ENCODE measurements at regions not wholly inside any gene's neighbourhood (a gene's known extent, or its start where the extent isn't known, plus 50 kb on each side); places are given as distances from the start of the nearest gene placed in this dataset.
A peak's percentile ranks its signal among the peaks of the same experiment; 100 is the strongest.

DNA sequence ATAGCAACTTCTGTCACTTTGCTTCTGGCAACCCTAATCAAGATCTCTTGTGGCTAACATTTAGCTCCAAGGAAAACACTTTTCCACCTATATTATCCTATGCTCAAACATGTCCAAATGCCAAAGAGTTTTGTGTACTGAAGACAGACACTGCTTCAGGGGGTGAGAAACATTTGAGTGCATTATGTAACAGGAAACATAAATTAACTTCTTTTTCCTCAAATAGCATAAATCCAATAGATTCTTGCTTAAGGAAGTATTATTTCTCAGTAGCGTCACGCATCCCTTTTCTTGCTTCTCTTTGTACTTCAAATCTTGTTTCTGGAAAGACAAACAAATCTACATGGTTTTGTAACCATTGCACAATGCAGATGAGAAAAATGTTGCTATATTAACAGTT is 839.1 kb downstream of the GLUD2 start:
- TF ChIP-seq, protein P1, sequence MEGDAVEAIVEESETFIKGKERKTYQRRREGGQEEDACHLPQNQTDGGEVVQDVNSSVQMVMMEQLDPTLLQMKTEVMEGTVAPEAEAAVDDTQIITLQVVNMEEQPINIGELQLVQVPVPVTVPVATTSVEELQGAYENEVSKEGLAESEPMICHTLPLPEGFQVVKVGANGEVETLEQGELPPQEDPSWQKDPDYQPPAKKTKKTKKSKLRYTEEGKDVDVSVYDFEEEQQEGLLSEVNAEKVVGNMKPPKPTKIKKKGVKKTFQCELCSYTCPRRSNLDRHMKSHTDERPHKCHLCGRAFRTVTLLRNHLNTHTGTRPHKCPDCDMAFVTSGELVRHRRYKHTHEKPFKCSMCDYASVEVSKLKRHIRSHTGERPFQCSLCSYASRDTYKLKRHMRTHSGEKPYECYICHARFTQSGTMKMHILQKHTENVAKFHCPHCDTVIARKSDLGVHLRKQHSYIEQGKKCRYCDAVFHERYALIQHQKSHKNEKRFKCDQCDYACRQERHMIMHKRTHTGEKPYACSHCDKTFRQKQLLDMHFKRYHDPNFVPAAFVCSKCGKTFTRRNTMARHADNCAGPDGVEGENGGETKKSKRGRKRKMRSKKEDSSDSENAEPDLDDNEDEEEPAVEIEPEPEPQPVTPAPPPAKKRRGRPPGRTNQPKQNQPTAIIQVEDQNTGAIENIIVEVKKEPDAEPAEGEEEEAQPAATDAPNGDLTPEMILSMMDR (IDR thresholded peaks at IDR 0.05; ENCODE audit: low read depth, low read length): no peak
- DNase-seq (ENCODE audit: low read depth in 2 of 2): no peak

DNA sequence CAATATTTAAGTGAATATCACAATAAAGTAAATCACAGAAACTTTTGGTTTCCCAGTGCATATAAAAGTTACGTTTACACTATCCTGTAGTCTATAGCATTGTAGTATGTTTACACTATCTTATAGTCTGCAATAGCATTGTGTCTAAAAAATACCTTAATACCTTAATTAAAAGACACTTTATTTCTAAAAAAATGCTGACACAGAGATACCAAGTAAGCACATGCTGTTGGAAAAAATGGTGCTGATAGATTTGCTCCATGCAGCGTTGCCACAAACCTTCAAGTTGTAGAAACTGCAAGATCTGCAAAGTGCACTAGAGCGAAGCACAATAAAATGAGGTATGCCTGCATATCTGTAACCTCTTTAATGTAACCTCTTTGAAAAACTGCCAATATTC is 847.3 kb downstream of the GLUD2 start:
- DNase-seq (ENCODE audit: low read depth in 2 of 2): no peak

More for the DNA sequence above, 839.1 kb downstream of the GLUD2 start:
- no peak overlapping the region for H3K4me3 ChIP-seq (replicated peaks in 1 of 2; ENCODE audit: low read depth in 2 of 2, low read length in 2 of 2)

DNA sequence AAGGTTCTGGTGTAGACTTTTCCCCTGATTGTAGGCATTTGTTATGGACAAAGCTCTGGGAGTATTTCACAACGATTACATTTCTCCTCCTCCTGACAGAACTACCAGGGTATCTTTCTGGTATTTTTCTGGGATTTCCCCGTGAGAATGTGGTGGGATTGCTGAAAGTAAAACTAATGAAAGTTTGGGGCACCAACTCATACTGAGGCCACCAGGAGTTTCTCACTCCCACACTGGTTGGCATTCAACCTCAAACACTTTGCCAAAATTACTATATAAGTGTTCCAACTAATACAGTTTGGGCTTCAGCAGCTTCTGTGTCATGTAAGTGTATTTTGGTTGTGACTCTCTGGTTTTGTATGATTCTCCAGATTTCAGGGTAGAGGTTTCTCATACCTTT is 855.1 kb downstream of the GLUD2 start:
- DNase-seq (ENCODE audit: low read depth in 2 of 2): peak; percentile 2
- H3K4me3 ChIP-seq (replicated peaks in 1 of 2; ENCODE audit: low read depth in 2 of 2, low read length in 2 of 2): no peak overlapping the region
- TF ChIP-seq, protein P1 (IDR thresholded peaks at IDR 0.05; ENCODE audit: low read depth, low read length): no peak

More for the DNA sequence above, 847.3 kb downstream of the GLUD2 start:
- no peak overlapping the region for H3K4me3 ChIP-seq (replicated peaks in 1 of 2; ENCODE audit: low read depth in 2 of 2, low read length in 2 of 2)
- TF ChIP-seq, protein P1 (IDR thresholded peaks at IDR 0.05; ENCODE audit: low read depth, low read length): no peak

DNA sequence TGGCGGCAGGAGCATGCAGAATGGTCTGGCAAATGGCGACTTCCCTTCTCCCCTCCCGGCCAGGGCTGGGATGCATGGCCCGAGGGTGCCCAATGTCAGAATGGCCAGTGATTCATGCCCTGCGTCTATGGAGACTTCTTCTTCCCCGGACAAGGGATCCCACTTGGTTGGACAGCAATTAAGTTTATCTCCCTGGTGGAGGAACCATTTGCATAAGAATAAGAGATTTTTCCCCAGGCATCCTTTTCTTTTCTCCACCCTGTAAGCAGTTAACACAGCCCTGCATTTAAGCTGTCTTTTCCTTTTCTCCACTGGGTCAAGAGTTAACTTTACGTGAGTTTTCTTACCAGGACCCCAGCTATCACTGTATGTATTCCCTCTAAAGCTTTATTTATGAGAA is 856.6 kb downstream of the GLUD2 start:
- TF ChIP-seq, protein P1 (IDR thresholded peaks at IDR 0.05; ENCODE audit: low read depth, low read length): no peak
- H3K4me3 ChIP-seq (replicated peaks in 1 of 2; ENCODE audit: low read depth in 2 of 2, low read length in 2 of 2): no peak overlapping the region
- DNase-seq (ENCODE audit: low read depth in 2 of 2): no peak

DNA sequence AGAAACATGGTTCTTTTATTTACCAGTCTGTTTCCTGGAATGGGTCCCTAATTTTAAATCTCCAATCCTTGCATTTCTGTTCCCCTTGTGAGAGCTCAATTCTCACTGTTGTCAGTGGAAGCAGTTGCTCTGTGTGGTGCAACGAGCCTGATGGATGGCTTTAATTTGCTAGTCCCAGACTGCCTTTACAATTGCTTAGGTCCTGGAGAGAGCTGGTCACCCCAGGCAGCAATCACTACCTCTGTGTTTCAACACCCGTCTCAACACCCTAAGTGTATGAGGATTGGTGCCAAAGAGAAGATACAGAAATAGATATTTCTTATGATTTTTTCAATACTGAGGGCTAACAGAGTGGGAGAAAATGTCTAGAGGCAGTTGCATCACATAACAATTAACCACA is 873.8 kb downstream of the GLUD2 start:
- TF ChIP-seq, protein P1 (IDR thresholded peaks at IDR 0.05; ENCODE audit: low read depth, low read length): no peak
- no peak overlapping the region for H3K4me3 ChIP-seq (replicated peaks in 1 of 2; ENCODE audit: low read depth in 2 of 2, low read length in 2 of 2)
- DNase-seq (ENCODE audit: low read depth in 2 of 2): no peak

DNA sequence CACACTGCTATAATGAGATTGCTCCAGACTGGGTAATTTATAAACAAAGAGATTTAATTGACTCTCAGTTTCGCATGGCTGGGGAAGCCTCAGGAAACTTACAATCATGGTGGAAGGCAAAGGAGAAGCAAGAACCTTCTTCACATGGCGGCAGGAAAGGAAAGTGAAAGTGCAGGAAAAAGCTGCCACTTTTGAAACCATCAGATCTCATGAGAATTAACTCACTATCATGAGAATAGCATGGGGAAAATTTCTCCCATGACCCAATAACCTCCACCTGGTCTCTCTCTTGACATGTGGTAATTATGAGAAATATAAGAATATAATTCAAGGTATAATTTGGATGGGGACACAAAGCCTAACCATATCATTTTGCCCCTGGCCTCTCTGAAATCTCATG is 884.2 kb downstream of the GLUD2 start:
- TF ChIP-seq, protein P1 (IDR thresholded peaks at IDR 0.05; ENCODE audit: low read depth, low read length): no peak

DNA sequence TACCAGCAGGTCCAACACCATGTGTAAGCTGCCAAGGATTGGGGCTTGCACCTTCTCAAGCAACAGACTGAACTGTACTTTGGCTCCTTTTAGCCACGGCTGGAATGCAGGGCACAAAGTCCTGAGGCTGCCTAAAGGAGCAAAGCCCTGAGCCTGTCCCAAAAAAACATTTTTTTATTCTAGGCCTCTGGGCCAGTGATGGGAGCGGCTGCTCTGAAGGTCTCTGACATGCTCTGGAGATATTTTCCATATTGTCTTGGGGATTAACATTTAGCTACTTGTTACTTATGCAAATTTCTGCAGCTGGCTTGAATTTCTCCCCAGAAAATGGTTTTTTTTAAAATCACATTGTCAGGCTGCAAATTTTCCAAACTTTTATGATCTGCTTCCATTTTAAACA is 885.3 kb downstream of the GLUD2 start:
- TF ChIP-seq, protein P1 (IDR thresholded peaks at IDR 0.05; ENCODE audit: low read depth, low read length): no peak
- DNase-seq (ENCODE audit: low read depth in 2 of 2): no peak
- no peak overlapping the region for H3K4me3 ChIP-seq (replicated peaks in 1 of 2; ENCODE audit: low read depth in 2 of 2, low read length in 2 of 2)

More for the DNA sequence above, 884.2 kb downstream of the GLUD2 start:
- no peak for DNase-seq (ENCODE audit: low read depth in 2 of 2)
- no peak overlapping the region for H3K4me3 ChIP-seq (replicated peaks in 1 of 2; ENCODE audit: low read depth in 2 of 2, low read length in 2 of 2)
